Tibial nerve (tissue), 4 donors: ENCODE measurements at regions not wholly inside any gene's neighbourhood (a gene's known extent, or its start where the extent isn't known, plus 50 kb on each side); places are given as distances from the start of the nearest gene placed in this dataset.

Experiments
- EP300 ChIP-seq, 2 donors: sonication (generic); formaldehyde crosslinking; IDR thresholded peaks; one replicate each; pipeline ENCODE4 v1.6.1; 2017; ENCODE audit warnings: antibody characterized with exemption in 2 of 2, mild to moderate bottlenecking in 1 of 2
- TF ChIP-seq, protein P1 (sequence below), 5 experiments: fragments of 200-600 bp in 3 of 5; fragments of 450-650 bp in 2 of 5; sonication (generic) in 3 of 5; IDR thresholded peaks; one replicate each; pipeline ENCODE4 v1.5.1; 2016 to 2019; ENCODE audit warnings: antibody characterized with exemption in 5 of 5, mild to moderate bottlenecking in 3 of 5, moderate library complexity in 2 of 5

DNA sequence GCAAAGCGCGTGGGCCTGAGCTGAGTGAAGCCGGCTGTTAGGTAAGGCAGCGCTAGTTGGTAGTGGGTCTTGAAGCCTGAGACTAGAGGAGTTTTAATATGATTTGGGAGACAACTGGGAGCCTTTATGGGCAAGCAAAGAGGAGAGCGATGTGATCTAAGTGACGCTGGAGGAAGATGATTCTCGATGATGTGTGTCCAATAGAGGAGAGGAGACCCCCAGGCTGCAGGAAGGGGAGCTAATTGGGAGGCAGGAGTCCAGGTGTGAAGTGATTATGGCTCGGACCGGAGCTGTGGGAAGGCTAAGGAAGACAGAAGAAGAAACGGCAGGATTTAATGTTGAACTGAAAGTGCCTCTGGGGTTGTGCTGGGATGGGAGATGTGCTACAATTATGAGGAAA is 482.9 kb upstream of the KIF2A start:
- TF ChIP-seq, protein P1, sequence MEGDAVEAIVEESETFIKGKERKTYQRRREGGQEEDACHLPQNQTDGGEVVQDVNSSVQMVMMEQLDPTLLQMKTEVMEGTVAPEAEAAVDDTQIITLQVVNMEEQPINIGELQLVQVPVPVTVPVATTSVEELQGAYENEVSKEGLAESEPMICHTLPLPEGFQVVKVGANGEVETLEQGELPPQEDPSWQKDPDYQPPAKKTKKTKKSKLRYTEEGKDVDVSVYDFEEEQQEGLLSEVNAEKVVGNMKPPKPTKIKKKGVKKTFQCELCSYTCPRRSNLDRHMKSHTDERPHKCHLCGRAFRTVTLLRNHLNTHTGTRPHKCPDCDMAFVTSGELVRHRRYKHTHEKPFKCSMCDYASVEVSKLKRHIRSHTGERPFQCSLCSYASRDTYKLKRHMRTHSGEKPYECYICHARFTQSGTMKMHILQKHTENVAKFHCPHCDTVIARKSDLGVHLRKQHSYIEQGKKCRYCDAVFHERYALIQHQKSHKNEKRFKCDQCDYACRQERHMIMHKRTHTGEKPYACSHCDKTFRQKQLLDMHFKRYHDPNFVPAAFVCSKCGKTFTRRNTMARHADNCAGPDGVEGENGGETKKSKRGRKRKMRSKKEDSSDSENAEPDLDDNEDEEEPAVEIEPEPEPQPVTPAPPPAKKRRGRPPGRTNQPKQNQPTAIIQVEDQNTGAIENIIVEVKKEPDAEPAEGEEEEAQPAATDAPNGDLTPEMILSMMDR (IDR thresholded peaks at IDR 0.05), result no peak
- TF ChIP-seq EP300 (IDR thresholded peaks at IDR 0.05), result no peak
